ENCODE measurements at regions not wholly inside any gene's neighbourhood (a gene's known extent, or its start where the extent isn't known, plus 50 kb on each side); places are given as distances from the start of the nearest gene placed in this dataset.
A peak's percentile ranks its signal among the peaks of the same experiment; 100 is the strongest.
"Not testable (repeated sequence)": the region's sequence is repeated elsewhere in the genome, so short reads cannot be mapped to it uniquely, and the experiment has no call there.

GRCh38 chr12:131598717-131599116 is 112.2 kb upstream of the SFSWAP start:
- H3K4me3 ChIP-seq: no peak overlapping the region
- peaks cover 8% of the 10 kb centered on the region for H3K27me3 ChIP-seq
- TF ChIP-seq Cebpa-rat (IDR thresholded peaks at IDR 0.05): no peak
- H3K9ac ChIP-seq: no peak overlapping the region
- no peaks in the 10 kb centered on the region for H3K9me3 ChIP-seq
- no peaks in the 10 kb centered on the region for H3K36me3 ChIP-seq
- peaks cover 6% of the 10 kb centered on the region for H3K4me1 ChIP-seq
- no peak overlapping the region for H3K4me2 ChIP-seq
- no peaks in the 10 kb centered on the region for H4K20me1 ChIP-seq
- no peak overlapping the region for H3K27ac ChIP-seq

GRCh38 chr12:131599190-131600159 is 111.4 kb upstream of the SFSWAP start:
- H3K27ac ChIP-seq: no peak overlapping the region

GRCh38 chr12:131600160-131600532 is 110.7 kb upstream of the SFSWAP start:
- Histone ChIP-seq H3K36me3 (no peaks in the 10 kb centered on the region), H3K9me3 (no peaks in the 10 kb centered on the region), H3K9ac (no peak overlapping the region), H3K4me2 (no peak overlapping the region), H3K4me3 (no peak overlapping the region), H3K27ac (no peak overlapping the region), H3K4me1 (peaks cover 20% of the 10 kb centered on the region), H4K20me1 (no peaks in the 10 kb centered on the region), H3K27me3 (peaks cover 23% of the 10 kb centered on the region)
- no peak for TF ChIP-seq Cebpa-rat (IDR thresholded peaks at IDR 0.05)

More at GRCh38 chr12:131599190-131600159, 111.4 kb upstream of the SFSWAP start:
- TF ChIP-seq Cebpa-rat (IDR thresholded peaks at IDR 0.05): no peak
- Histone ChIP-seq H3K4me3 (no peak overlapping the region), H3K36me3 (no peaks in the 10 kb centered on the region), H4K20me1 (no peaks in the 10 kb centered on the region), H3K9ac (no peak overlapping the region), H3K9me3 (no peaks in the 10 kb centered on the region), H3K4me2 (no peak overlapping the region), H3K4me1 (peaks cover 14% of the 10 kb centered on the region), H3K27me3 (peaks cover 16% of the 10 kb centered on the region)

DNA sequence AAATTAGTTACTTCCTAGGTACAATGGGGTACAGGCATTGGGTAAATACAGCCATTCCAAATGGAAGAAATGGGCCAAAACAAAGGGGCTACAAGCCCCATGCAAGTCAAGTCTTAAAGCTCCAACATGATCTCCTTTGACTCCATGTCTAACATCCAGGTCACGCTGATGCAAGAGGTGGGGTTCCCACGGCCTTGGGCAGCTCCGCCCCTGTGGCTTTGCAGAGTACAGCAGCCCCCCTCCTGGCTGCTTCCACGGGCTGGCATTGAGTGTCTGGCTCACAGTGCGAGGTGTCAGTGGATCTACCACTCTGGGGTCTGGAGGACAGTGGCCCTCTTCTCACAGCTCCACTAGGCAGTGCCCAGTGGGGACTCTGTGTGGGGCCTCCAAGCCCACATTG is 109.4 kb upstream of the SFSWAP start:
- H3K4me2 ChIP-seq, H4K20me1 ChIP-seq, H3K27ac ChIP-seq, H3K9ac ChIP-seq, H3K9me3 ChIP-seq, H3K36me3 ChIP-seq, H3K4me3 ChIP-seq: not testable (repeated sequence)
- Histone ChIP-seq H3K27me3 (peaks cover 35% of the 10 kb centered on the region), H3K4me1 (peaks cover 20% of the 10 kb centered on the region)

DNA sequence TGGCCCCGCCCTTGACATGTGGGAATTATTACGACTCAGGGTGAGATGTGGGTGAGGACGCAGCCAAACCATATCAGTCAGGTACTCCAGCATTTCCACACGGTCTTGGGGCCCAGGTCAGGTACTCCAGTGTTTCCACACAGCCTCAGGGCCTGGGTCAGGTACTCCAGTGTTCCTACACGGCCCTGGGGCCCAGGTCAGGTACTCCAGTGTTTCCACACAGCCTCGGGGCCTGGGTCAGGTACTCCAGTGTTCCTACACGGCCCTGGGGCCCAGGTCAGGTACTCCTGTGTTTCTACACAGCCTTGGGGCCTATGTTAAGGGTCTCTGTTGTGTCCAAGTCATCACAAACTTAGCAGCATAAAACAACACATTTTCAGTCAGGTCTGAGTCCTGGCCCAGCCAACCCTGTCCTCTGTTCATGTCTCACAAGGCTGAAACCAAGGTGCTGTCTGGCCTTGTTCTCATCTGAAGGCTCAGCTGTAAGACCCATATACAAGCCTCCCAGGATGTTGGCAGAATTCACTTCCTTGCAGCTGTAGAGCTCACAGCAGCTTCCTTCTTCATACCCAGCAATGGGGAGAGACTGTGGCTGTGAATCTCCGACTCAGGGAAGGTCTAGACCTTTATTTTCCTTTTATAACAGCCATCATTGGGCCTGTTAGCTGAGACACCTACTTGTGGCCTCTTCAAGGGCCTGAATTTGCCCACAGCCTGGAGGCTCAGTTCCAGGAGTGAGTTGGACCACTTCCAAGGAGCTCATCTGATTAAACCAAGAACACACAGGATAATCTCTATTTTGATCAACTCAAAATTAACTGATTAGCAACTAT is 107.6 kb upstream of the SFSWAP start:
- Histone ChIP-seq H3K4me3 (no peak overlapping the region), H3K27ac (no peak overlapping the region), H3K4me1 (peaks cover 33% of the 10 kb centered on the region), H3K36me3 (no peaks in the 10 kb centered on the region), H3K4me2 (peak overlapping the region; percentile 59; the same call in 1 of the 2 replicates), H3K9ac (no peak overlapping the region), H4K20me1 (no peaks in the 10 kb centered on the region), H3K27me3 (peaks cover 35% of the 10 kb centered on the region), H3K9me3 (no peaks in the 10 kb centered on the region)
- TF ChIP-seq Cebpa-rat (IDR thresholded peaks at IDR 0.05): no peak

- Histone ChIP-seq H3K36me3 (no peaks in the 10 kb centered on the region), H3K27me3 (peaks cover 35% of the 10 kb centered on the region), H3K9ac (no peak overlapping the region), H3K9me3 (no peaks in the 10 kb centered on the region), H3K4me2 (peak overlapping the region; percentile 59), H4K20me1 (no peaks in the 10 kb centered on the region), H3K4me3 (no peak overlapping the region), H3K27ac (no peak overlapping the region), H3K4me1 (peaks cover 42% of the 10 kb centered on the region)
- TF ChIP-seq Cebpa-rat (IDR thresholded peaks at IDR 0.05): no peak
These were observed 106.7 kb upstream of the SFSWAP start for GRCh38 chr12:131603939-131604795.

GRCh38 chr12:131604859-131605258 is 106.0 kb upstream of the SFSWAP start:
- Histone ChIP-seq H3K27me3 (peaks cover 35% of the 10 kb centered on the region), H3K4me3 (no peak overlapping the region), H3K4me1 (peaks cover 49% of the 10 kb centered on the region), H3K27ac (no peak overlapping the region), H3K4me2 (peak overlapping the region; percentile 59), H4K20me1 (no peaks in the 10 kb centered on the region), H3K9me3 (no peaks in the 10 kb centered on the region), H3K9ac (no peak overlapping the region), H3K36me3 (no peaks in the 10 kb centered on the region)
- TF ChIP-seq Cebpa-rat (IDR thresholded peaks at IDR 0.05): no peak

DNA sequence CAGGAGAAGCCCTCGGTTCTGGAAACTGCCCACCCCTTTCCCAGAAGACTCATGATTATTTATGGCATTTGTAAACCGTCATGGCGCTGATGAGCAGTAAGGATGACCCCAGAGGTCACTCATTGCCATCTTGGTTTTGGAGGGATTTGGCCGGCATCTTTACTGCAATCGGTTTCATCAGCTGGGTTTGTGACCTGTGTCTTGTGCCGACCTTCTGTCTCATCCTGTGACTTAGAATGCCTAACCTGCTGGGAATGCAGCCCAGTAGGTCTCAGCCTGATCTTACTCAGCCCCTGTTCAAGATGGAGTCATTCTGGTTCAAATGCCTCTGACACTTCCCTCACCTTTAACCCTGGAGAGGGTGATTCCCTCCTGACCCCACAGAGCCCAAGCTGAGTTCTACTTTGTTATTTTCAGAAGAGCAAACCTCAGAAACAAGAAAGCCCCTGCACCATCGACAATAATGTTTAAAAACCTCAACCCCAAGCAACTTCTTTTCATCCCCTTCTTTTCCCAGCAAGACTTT is 105.5 kb upstream of the SFSWAP start:
- H3K27me3 ChIP-seq: peaks cover 35% of the 10 kb centered on the region
- H3K4me2 ChIP-seq: no peak overlapping the region
- H3K4me1 ChIP-seq: peaks cover 51% of the 10 kb centered on the region
- no peaks in the 10 kb centered on the region for H4K20me1 ChIP-seq
- H3K27ac ChIP-seq: no peak overlapping the region
- no peak for TF ChIP-seq Cebpa-rat (IDR thresholded peaks at IDR 0.05)
- H3K9me3 ChIP-seq: no peaks in the 10 kb centered on the region
- H3K4me3 ChIP-seq: no peak overlapping the region
- H3K36me3 ChIP-seq: no peaks in the 10 kb centered on the region
- no peak overlapping the region for H3K9ac ChIP-seq

GRCh38 chr12:131606218-131606901 is 104.5 kb upstream of the SFSWAP start:
- peaks cover 51% of the 10 kb centered on the region for H3K4me1 ChIP-seq
- H3K9ac ChIP-seq: no peak overlapping the region
- H4K20me1 ChIP-seq: no peaks in the 10 kb centered on the region
- TF ChIP-seq Cebpa-rat (IDR thresholded peaks at IDR 0.05): no peak
- peaks cover 35% of the 10 kb centered on the region for H3K27me3 ChIP-seq
- H3K4me3 ChIP-seq: no peak overlapping the region
- no peak overlapping the region for H3K27ac ChIP-seq
- H3K36me3 ChIP-seq: no peaks in the 10 kb centered on the region
- H3K4me2 ChIP-seq: no peak overlapping the region
- no peaks in the 10 kb centered on the region for H3K9me3 ChIP-seq

Data from BLaER1 (cell line).